Left ventricle myocardium inferior (tissue), 1 donor: ENCODE measurements at regions not wholly inside any gene's neighbourhood (a gene's known extent, or its start where the extent isn't known, plus 50 kb on each side); places are given as distances from the start of the nearest gene placed in this dataset.

ENCODE experiments used
- DNase-seq: peaks from one replicate; pipeline ENCODE4 v3.0.0-alpha.2; 2020
- H3K27ac ChIP-seq: fragments of 200-600 bp; replicated peaks from 2 replicates; pipeline ENCODE4 v1.8.0; 2021
- H3K27me3 ChIP-seq: fragments of 200-600 bp; 2 replicates; pipeline ENCODE4 v1.8.0; 2021; ENCODE audit warnings: low read depth
- H3K36me3 ChIP-seq: fragments of 200-600 bp; 2 replicates; pipeline ENCODE4 v1.8.0; 2021
- H3K4me1 ChIP-seq: fragments of 200-600 bp; 2 replicates; pipeline ENCODE4 v1.8.0; 2021
- H3K4me3 ChIP-seq: fragments of 200-600 bp; 2 replicates; pipeline ENCODE4 v1.8.0; 2021; ENCODE audit warnings: mild to moderate bottlenecking, moderate library complexity
- H3K9me3 ChIP-seq: fragments of 200-600 bp; replicated peaks from 2 replicates; pipeline ENCODE4 v1.8.0; 2021
- intact Hi-C: fragments of 100-400 bp; cut with micrococcal nuclease; formaldehyde crosslinking; loops from one replicate; pipeline ENCODE4 v1.11.0; 2022
- TF ChIP-seq, protein P1 (sequence below): fragments of 200-600 bp; IDR thresholded peaks from 2 replicates; pipeline ENCODE4 v1.8.0; 2021; ENCODE audit warnings: antibody characterized with exemption, mild to moderate bottlenecking, borderline replicate concordance
- donor health status: DM: no; HTN: yes; CAD: no; lungs with severe emphysema.

DNA sequence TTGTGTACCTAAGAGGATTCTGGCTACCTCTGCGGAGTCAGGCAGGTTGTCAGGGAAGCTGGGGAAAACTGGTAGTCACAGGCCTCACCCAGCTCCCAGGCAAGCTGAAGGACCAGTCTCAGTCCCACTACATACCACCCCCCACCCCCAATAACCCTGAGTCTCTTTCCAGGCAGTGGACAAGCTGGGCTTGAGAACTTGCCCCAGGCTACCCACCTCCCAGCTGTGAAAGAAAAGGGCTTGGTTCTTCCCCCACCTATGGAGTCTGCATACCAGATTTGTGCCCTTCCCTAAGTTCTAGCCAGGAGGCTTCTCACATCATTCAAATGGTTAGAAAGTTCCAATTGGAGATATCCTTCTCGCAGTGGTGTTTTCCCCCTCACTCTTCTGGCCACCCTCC, 1678.8 kb downstream of the MAT2B start:
- H3K4me3 ChIP-seq, result no peak overlapping the region
- H3K27me3 ChIP-seq, result no peaks in the 10 kb centered on the region
- TF ChIP-seq, protein P1, sequence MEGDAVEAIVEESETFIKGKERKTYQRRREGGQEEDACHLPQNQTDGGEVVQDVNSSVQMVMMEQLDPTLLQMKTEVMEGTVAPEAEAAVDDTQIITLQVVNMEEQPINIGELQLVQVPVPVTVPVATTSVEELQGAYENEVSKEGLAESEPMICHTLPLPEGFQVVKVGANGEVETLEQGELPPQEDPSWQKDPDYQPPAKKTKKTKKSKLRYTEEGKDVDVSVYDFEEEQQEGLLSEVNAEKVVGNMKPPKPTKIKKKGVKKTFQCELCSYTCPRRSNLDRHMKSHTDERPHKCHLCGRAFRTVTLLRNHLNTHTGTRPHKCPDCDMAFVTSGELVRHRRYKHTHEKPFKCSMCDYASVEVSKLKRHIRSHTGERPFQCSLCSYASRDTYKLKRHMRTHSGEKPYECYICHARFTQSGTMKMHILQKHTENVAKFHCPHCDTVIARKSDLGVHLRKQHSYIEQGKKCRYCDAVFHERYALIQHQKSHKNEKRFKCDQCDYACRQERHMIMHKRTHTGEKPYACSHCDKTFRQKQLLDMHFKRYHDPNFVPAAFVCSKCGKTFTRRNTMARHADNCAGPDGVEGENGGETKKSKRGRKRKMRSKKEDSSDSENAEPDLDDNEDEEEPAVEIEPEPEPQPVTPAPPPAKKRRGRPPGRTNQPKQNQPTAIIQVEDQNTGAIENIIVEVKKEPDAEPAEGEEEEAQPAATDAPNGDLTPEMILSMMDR, result no peak
- no peak for DNase-seq
- intact Hi-C loops, result no loop called here
- no peaks in the 10 kb centered on the region for H3K36me3 ChIP-seq
- no peak overlapping the region for H3K27ac ChIP-seq
- H3K4me1 ChIP-seq, result no peaks in the 10 kb centered on the region
- H3K9me3 ChIP-seq, result peaks cover 17% of the 10 kb centered on the region

DNA sequence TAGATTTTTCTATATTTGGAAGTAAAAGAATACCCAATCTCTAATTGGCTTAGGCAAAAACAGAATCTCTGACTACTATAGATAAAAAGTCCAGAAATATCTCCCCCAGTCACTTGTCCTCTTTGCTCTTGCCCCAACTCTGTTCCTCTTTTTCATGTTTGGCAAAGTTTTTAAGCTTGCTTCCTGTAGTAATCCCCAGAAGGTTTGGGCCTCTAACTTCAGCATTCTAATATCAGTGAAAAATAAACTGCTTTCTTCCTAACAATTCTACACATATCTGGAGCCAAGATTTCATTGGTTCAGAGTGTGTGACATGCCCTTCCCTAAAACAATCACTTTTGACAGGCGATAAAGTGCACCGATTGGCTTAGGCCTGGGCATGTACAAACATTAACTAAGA, 1680.3 kb downstream of the MAT2B start:
- DNase-seq, result no peak
- TF ChIP-seq, protein P1, result no peak
- Histone ChIP-seq H3K4me1 (no peaks in the 10 kb centered on the region), H3K27me3 (no peaks in the 10 kb centered on the region), H3K9me3 (peaks cover 17% of the 10 kb centered on the region), H3K27ac (no peak overlapping the region), H3K36me3 (no peaks in the 10 kb centered on the region), H3K4me3 (no peak overlapping the region)
- intact Hi-C loops, result no loop called here

GRCh38 chr5:165187815-165188214, 1682.4 kb downstream of the MAT2B start:
- H3K4me3 ChIP-seq, result no peak overlapping the region
- H3K27me3 ChIP-seq, result no peaks in the 10 kb centered on the region
- no peaks in the 10 kb centered on the region for H3K36me3 ChIP-seq
- no peak for DNase-seq
- no peaks in the 10 kb centered on the region for H3K4me1 ChIP-seq
- TF ChIP-seq, protein P1, result no peak
- intact Hi-C loops, result no loop called here
- peaks cover 17% of the 10 kb centered on the region for H3K9me3 ChIP-seq
- H3K27ac ChIP-seq, result no peak overlapping the region

DNA sequence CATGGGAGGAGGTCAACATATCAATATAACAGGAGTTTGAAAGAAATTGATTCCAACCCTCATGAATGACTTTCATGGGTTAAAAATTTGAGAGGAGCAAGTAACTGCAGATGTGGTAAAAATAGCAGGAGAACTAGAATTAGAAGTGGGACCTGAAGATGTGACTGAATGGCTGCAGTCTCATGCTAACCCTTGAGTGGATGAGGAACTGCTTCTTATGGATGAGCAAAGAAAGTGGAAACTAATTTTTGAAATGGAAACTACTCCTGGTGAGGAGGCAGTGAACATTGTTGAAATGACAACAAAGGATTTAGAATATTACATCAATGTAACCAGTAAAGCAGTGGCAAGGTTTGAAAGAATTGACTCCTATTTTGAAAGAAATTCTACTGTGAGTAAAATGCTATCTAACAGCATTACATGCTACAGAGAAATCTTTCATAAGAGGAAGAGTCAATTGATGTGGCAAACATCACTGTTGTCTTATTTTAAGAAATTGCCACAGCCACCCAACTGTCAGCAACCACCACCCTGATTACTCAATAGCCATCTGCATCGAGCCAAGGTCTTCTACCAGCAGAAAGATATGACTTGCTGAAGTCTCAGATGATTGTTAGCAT, 1683.2 kb downstream of the MAT2B start:
- TF ChIP-seq, protein P1, result no peak
- Histone ChIP-seq H3K4me3 (no peak overlapping the region), H3K4me1 (no peaks in the 10 kb centered on the region), H3K36me3 (no peaks in the 10 kb centered on the region), H3K9me3 (peaks cover 13% of the 10 kb centered on the region), H3K27me3 (no peaks in the 10 kb centered on the region), H3K27ac (no peak overlapping the region)
- no peak for DNase-seq
- intact Hi-C loops, result no loop called here

DNA sequence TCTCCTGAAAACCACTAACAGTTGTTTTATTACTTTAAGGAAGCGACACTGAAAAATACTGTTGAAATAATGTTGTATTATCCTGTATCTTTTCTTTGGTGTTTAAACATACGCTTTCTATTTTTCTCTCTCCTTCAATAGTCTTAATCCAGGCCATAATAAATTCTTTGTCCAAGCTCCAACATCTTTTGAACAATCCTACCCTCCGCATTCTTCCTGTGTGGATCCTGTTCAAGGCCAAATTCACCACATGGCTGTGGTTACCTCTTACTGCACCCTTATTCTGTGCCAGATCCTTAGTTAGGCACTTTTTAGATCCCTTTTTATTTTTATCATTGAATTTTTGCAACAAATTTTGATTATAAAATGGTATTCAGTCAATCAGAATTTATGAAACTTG, 1691.5 kb downstream of the MAT2B start:
- intact Hi-C loops, result no loop called here
- TF ChIP-seq, protein P1, result no peak
- Histone ChIP-seq H3K27ac (no peak overlapping the region), H3K4me3 (no peak overlapping the region), H3K9me3 (peaks cover 15% of the 10 kb centered on the region), H3K4me1 (no peaks in the 10 kb centered on the region), H3K36me3 (no peaks in the 10 kb centered on the region), H3K27me3 (no peaks in the 10 kb centered on the region)
- DNase-seq, result no peak

- H3K4me3 ChIP-seq, result no peak overlapping the region
- intact Hi-C loops, result loop anchor here (10.0 kb wide), 1 partner anchor 1637 kb away; no protein-coding TSS in a partner anchor
- no peak for DNase-seq
- H3K27me3 ChIP-seq, result no peaks in the 10 kb centered on the region
- H3K4me1 ChIP-seq, result no peaks in the 10 kb centered on the region
- TF ChIP-seq, protein P1, result no peak
- H3K27ac ChIP-seq, result no peak overlapping the region
- H3K36me3 ChIP-seq, result no peaks in the 10 kb centered on the region
- H3K9me3 ChIP-seq, result peaks cover 15% of the 10 kb centered on the region
These were observed 1696.0 kb downstream of the MAT2B start for GRCh38 chr5:165201369-165201768.
